ENCODE measurements at regions not wholly inside any gene's neighbourhood (a gene's known extent, or its start where the extent isn't known, plus 50 kb on each side); places are given as distances from the start of the nearest gene placed in this dataset.

DNA sequence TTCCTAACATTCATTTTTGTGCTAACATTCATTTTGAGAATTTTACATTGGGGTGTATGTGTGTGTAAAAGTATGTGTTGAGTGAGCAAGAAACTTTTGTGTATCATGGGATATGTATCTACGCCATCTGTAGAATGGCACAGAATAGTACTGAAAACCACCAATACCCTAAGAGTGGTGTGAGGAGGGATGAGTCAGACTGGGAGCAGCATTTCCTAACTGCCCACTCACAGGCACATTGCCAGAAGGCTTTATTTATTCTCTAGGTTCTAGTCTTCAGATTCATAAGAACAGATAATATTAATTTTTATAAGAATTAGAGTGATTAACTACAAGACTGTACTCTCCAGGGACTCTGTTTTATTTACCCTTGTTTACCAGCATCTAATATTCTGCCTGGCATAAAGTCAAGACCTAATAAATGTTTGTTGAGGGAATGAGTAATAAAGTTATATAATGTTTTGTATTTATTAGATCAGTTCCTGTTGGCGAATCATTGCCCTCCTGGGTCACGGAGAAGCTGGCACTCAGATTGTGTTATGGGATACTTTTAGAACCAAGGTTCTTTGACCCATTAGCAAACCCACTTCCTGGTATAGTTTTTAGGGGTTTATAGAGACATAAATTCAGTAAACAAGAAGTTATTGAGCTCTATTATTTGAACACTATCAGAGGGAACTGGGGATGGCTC, 159.1 kb upstream of the PPP2R2B start:
- WGBS: 93% methylated on average over 2 of the region's 3 CpGs
- no peaks in the 10 kb centered on the region for H3K36me3 ChIP-seq (ENCODE audit: insufficient read depth, low read length)
- H3K9ac ChIP-seq (ENCODE audit: low read depth, low read length): no peak overlapping the region
- H3K4me3 ChIP-seq (ENCODE audit: low read length): no peak overlapping the region
- no peak overlapping the region for H3K27ac ChIP-seq (ENCODE audit: low read depth, low read length)
- H3K9me3 ChIP-seq (ENCODE audit: insufficient read depth, low read depth, low read length): no peaks in the 10 kb centered on the region
- 0 out of 2 replicates have a peak, but pooled peaks cover 3% of the 10 kb centered on the region for H3K4me1 ChIP-seq (ENCODE audit: insufficient read depth, low read length)
- H3K27me3 ChIP-seq (ENCODE audit: insufficient read depth, low read length): no peaks in the 10 kb centered on the region

DNA sequence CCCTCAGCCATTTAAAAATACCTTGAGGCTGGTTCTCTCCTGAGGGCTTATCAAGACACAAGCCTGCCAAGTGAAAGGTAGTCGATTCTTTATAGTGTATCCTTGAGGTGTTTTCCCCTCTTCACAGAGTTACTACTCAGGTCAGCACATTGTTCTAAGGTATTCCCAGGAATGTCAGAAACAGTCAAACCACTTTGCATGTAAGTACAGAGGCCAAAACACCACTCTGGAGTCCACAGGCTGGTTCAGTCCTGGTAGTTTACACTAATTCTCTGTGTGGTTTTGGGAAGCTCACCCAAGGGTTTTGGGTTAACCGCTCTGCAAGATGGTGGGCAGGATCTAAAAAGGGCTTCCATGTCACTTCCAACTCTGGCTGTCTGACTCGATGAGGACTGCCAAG, 162.3 kb upstream of the PPP2R2B start:
- WGBS: 81% methylated on average over 3 of the region's 3 CpGs
- H3K9me3 ChIP-seq (ENCODE audit: insufficient read depth, low read depth, low read length): no peaks in the 10 kb centered on the region
- no peaks in the 10 kb centered on the region for H3K36me3 ChIP-seq (ENCODE audit: insufficient read depth, low read length)
- H3K27me3 ChIP-seq (ENCODE audit: insufficient read depth, low read length): no peaks in the 10 kb centered on the region
- no peak overlapping the region for H3K4me3 ChIP-seq (ENCODE audit: low read length)
- H3K9ac ChIP-seq (ENCODE audit: low read depth, low read length): no peak overlapping the region
- peaks cover 5% of the 10 kb centered on the region for H3K4me1 ChIP-seq (ENCODE audit: insufficient read depth, low read length)
- peak overlapping the region; percentile 39; the same call in 1 of the 2 replicates for H3K27ac ChIP-seq (ENCODE audit: low read depth, low read length)

DNA sequence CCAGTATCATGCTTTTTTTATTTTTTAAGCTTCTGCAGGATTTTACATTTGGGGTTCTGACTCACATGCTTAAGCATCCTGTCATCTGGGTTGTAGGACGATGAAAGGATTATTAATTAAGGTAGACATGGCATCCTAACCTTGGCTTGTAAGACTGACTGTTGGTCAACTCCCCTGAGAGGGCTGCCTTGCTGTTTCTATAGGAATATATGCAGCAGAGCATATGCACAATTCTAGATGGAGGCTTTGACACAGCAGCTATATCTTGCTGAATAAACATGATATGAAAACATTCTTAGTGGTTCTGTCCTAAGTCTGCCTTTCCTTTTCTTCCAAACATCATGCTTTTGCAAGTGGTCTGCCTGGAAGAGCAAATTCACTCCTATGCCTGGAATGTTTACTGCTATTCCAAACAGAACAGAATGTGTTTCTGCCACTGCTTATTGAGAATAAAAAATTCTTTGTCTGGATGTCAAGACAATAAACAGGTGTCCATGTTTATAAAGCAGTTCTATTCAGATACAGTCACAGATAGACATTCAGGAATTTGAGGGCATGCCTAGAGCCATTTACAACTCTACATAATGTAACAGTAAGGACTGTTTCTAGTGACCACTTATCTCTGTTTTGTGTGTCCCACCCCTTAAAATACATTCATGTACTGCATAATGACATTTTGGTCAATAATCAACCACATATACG, 166.2 kb upstream of the PPP2R2B start:
- H3K9me3 ChIP-seq (ENCODE audit: insufficient read depth, low read depth, low read length): no peaks in the 10 kb centered on the region
- no peaks in the 10 kb centered on the region for H3K36me3 ChIP-seq (ENCODE audit: insufficient read depth, low read length)
- H3K27me3 ChIP-seq (ENCODE audit: insufficient read depth, low read length): no peaks in the 10 kb centered on the region
- 85% methylated on average over 1 of the region's 2 CpGs for WGBS
- no peak overlapping the region for H3K9ac ChIP-seq (ENCODE audit: low read depth, low read length)
- H3K4me3 ChIP-seq (ENCODE audit: low read length): no peak overlapping the region
- no peak overlapping the region for H3K27ac ChIP-seq (ENCODE audit: low read depth, low read length)
- H3K4me1 ChIP-seq (ENCODE audit: insufficient read depth, low read length): peaks cover 8% of the 10 kb centered on the region

DNA sequence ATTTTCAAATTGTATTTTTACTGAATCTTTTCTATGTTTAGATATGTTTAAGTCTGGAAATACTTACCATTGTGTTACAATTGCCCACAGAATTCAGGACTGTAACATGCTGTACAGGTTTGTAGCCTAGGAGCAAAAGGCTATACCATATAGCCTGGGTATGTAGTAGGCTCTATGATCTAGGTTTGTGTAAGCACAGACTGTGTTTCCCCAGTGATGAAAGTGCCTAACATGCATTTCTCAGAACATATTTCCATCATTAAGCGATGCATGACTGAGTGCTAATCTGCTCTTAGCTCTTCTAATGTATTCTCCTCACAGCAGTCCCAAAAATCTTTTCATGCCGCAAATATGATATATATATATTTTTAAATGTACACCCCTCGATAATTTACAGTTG, 166.7 kb upstream of the PPP2R2B start:
- 96% methylated on average over 2 of the region's 3 CpGs for WGBS
- Histone ChIP-seq H3K9me3 (ENCODE audit: insufficient read depth, low read depth, low read length) (no peaks in the 10 kb centered on the region), H3K9ac (ENCODE audit: low read depth, low read length) (no peak overlapping the region), H3K4me3 (ENCODE audit: low read length) (no peak overlapping the region), H3K4me1 (ENCODE audit: insufficient read depth, low read length) (peaks cover 8% of the 10 kb centered on the region), H3K36me3 (ENCODE audit: insufficient read depth, low read length) (no peaks in the 10 kb centered on the region), H3K27me3 (ENCODE audit: insufficient read depth, low read length) (no peaks in the 10 kb centered on the region), H3K27ac (ENCODE audit: low read depth, low read length) (no peak overlapping the region)

DNA sequence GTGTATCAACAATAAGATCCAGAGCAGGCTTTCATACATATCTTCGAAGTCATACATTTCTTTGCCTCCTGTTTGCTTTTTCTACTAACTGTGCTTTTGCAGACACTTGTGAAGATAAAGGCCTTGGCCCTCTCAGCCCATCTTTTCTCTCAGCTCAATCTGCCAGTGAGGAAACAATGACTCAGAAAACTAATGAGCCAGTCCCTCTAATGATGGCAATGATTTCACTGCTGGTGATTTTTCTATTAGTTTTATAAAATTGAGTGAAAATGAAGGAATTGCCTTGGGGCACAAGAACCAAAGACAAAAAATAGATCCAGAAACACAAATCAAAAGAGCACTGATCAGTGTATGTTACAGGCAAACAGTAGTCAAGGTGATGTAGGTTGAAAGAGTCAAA, 167.7 kb upstream of the PPP2R2B start:
- Histone ChIP-seq H3K9ac (ENCODE audit: low read depth, low read length) (no peak overlapping the region), H3K36me3 (ENCODE audit: insufficient read depth, low read length) (no peaks in the 10 kb centered on the region), H3K27ac (ENCODE audit: low read depth, low read length) (no peak overlapping the region), H3K27me3 (ENCODE audit: insufficient read depth, low read length) (no peaks in the 10 kb centered on the region), H3K4me1 (ENCODE audit: insufficient read depth, low read length) (peaks cover 5% of the 10 kb centered on the region), H3K4me3 (ENCODE audit: low read length) (no peak overlapping the region), H3K9me3 (ENCODE audit: insufficient read depth, low read depth, low read length) (no peaks in the 10 kb centered on the region)
- 88% methylated on average over 1 of the region's 1 CpG for WGBS

DNA sequence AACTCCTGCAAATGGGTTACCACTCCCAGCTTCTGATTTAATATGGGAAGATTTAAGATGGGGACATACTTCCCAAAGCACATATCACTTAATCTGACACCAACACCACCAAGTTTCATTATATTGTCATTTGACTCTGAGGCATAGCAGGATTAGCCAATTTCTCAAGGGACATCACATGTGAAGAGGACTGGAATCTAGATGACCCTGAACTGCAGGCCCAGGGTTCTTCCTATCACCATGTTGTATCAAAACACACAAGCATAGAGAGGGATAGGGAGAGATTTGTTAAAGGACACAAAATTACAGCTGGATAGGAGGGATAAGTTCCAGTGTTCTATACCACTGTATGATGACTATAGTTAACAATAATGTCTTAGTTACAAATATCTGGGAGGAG, 168.3 kb upstream of the PPP2R2B start:
- no peak overlapping the region for H3K9ac ChIP-seq (ENCODE audit: low read depth, low read length)

DNA sequence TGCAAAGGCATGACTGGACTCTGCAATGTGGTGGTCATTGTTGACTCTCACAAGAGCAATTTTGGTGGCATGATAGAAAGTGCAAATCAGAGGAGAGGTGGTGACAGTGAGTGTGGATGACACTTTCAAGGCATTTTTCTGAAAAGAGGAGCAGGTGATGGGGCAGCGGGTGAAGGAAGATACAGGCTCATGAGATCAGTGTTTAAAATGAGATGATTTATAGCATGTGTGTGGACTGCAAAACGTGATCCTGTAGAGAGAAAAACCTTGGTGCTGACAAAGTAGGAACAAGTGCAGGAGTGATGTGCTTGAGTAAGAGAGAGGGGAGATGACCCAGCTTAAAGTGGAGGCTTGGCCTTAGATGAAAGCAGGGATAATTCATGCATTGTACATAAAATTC, 171.2 kb upstream of the PPP2R2B start:
- H3K9me3 ChIP-seq (ENCODE audit: insufficient read depth, low read depth, low read length): no peaks in the 10 kb centered on the region
- H3K27ac ChIP-seq (ENCODE audit: low read depth, low read length): no peak overlapping the region
- no peak overlapping the region for H3K9ac ChIP-seq (ENCODE audit: low read depth, low read length)
- no peaks in the 10 kb centered on the region for H3K27me3 ChIP-seq (ENCODE audit: insufficient read depth, low read length)
- no peaks in the 10 kb centered on the region for H3K36me3 ChIP-seq (ENCODE audit: insufficient read depth, low read length)
- peaks cover 5% of the 10 kb centered on the region for H3K4me1 ChIP-seq (ENCODE audit: insufficient read depth, low read length)
- 89% methylated on average over 2 of the region's 2 CpGs for WGBS
- H3K4me3 ChIP-seq (ENCODE audit: low read length): no peak overlapping the region

More for the DNA sequence above, 168.3 kb upstream of the PPP2R2B start:
- Histone ChIP-seq H3K4me1 (ENCODE audit: insufficient read depth, low read length) (peaks cover 5% of the 10 kb centered on the region), H3K9me3 (ENCODE audit: insufficient read depth, low read depth, low read length) (no peaks in the 10 kb centered on the region), H3K4me3 (ENCODE audit: low read length) (no peak overlapping the region), H3K36me3 (ENCODE audit: insufficient read depth, low read length) (no peaks in the 10 kb centered on the region), H3K27me3 (ENCODE audit: insufficient read depth, low read length) (no peaks in the 10 kb centered on the region), H3K27ac (ENCODE audit: low read depth, low read length) (no peak overlapping the region)

DNA sequence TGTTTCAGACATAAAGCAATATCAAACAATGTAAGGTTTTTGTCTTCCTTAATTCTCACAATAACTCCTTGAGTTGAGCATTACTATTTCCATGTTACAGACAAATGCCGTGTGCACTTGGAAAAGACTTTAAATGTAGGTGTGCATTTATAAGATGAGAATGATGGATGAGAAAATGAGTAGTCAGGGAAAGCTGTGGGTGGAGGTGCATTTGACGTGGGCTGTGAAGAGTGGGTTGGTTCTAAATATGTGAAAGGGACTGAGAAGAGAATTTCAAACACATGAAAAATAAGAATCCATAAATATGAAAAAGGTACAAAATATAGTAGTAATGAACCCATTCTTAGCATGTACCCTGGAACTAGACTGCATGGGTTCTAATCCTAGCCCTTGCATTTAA, 171.6 kb upstream of the PPP2R2B start:
- Histone ChIP-seq H3K27me3 (ENCODE audit: insufficient read depth, low read length) (no peaks in the 10 kb centered on the region), H3K9ac (ENCODE audit: low read depth, low read length) (no peak overlapping the region), H3K36me3 (ENCODE audit: insufficient read depth, low read length) (no peaks in the 10 kb centered on the region), H3K4me3 (ENCODE audit: low read length) (no peak overlapping the region), H3K9me3 (ENCODE audit: insufficient read depth, low read depth, low read length) (no peaks in the 10 kb centered on the region), H3K4me1 (ENCODE audit: insufficient read depth, low read length) (peaks cover 5% of the 10 kb centered on the region), H3K27ac (ENCODE audit: low read depth, low read length) (no peak overlapping the region)
- 61% methylated on average over 2 of the region's 2 CpGs for WGBS

DNA sequence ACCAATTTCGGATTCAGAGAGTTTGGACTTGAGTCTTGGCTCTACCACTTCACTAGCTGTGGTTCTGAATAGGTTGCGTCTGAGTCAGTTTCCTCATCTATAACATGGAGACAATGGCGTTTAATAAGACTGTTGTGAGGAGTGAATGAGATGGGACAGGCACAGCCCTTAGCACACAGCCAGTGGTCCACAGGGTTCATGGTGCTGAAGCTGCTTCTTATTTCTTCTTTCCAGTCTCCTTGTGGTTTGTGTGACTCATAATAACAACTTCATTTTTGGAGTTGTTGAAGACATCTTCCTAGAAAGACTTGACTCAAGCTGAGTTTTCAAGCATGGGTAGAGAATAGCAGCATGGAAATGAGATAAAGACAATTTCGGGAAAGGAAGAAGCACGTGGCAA, 172.6 kb upstream of the PPP2R2B start:
- peaks cover 3% of the 10 kb centered on the region; the same call in 1 of the 2 replicates for H3K4me1 ChIP-seq (ENCODE audit: insufficient read depth, low read length)
- H3K27me3 ChIP-seq (ENCODE audit: insufficient read depth, low read length): no peaks in the 10 kb centered on the region
- H3K4me3 ChIP-seq (ENCODE audit: low read length): no peak overlapping the region
- H3K9me3 ChIP-seq (ENCODE audit: insufficient read depth, low read depth, low read length): no peaks in the 10 kb centered on the region
- 87% methylated on average over 5 of the region's 5 CpGs for WGBS
- H3K9ac ChIP-seq (ENCODE audit: low read depth, low read length): no peak overlapping the region
- H3K27ac ChIP-seq (ENCODE audit: low read depth, low read length): no peak overlapping the region
- no peaks in the 10 kb centered on the region for H3K36me3 ChIP-seq (ENCODE audit: insufficient read depth, low read length)

DNA sequence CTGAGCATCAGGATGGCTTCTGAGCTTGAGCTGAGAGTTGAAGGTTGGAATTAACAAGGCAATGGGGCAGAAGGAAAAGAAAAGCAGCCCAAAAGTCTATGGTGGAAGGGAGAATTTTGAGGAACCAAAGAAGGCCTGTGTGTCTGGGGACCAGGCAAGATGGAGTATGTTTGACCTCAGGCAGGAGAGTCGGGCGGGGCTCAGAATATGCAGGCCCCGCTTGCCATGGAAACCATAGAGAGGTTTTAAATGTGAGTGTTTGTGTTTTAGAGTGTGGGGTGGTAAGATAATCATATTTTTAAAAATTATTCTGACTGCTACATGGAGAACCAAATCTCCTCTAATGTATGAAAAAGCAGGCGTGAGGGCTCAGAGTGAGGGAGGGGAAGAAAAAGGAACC, 174.0 kb upstream of the PPP2R2B start:
- H3K27me3 ChIP-seq (ENCODE audit: insufficient read depth, low read length): no peaks in the 10 kb centered on the region
- no peak overlapping the region for H3K9ac ChIP-seq (ENCODE audit: low read depth, low read length)
- H3K36me3 ChIP-seq (ENCODE audit: insufficient read depth, low read length): no peaks in the 10 kb centered on the region
- no peak overlapping the region for H3K27ac ChIP-seq (ENCODE audit: low read depth, low read length)
- no peak overlapping the region for H3K4me3 ChIP-seq (ENCODE audit: low read length)
- no peaks in the 10 kb centered on the region for H3K9me3 ChIP-seq (ENCODE audit: insufficient read depth, low read depth, low read length)
- peaks cover 4% of the 10 kb centered on the region; the same call in 1 of the 2 replicates for H3K4me1 ChIP-seq (ENCODE audit: insufficient read depth, low read length)
- 88% methylated on average over 3 of the region's 4 CpGs for WGBS

DNA sequence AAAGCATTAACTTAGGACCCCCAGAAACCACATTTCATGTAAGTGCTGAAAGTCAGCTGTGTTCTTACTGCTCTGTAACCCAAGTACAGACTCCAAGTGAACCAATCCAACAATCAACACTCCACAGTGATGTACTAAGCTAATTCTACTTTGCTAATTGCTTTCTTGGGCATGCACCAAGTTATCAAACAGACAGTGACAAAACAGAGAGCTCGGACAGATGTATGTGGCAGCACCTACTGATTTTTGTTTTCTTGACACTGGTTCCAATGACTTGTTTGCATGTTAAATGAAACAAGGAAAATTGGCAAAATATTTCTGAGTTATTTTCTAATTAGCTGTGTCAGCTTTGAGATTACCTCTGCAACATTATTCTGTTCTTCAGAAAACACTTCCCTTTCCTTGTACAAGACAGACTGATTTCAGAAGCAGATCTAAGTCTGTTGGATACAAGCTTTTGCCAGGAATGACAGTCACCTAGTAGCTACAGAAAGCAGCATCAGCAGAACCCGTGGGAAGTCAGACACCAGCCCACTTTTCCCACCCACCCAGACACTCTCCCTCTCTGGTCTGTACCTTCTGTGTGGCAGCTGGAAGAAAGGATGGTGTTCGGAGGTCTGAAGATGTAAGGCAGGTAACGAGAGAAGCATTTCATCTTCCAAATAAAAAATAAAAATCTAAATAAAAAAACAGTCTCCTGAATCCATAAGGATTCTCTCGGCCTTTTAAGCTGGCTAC, 176.7 kb upstream of the PPP2R2B start:
- H3K4me3 ChIP-seq (ENCODE audit: low read length): no peak overlapping the region
- no peak overlapping the region for H3K27ac ChIP-seq (ENCODE audit: low read depth, low read length)
- WGBS: 87% methylated on average over 3 of the region's 5 CpGs
- H3K9me3 ChIP-seq (ENCODE audit: insufficient read depth, low read depth, low read length): no peaks in the 10 kb centered on the region
- H3K9ac ChIP-seq (ENCODE audit: low read depth, low read length): no peak overlapping the region
- H3K4me1 ChIP-seq (ENCODE audit: insufficient read depth, low read length): peaks cover 4% of the 10 kb centered on the region; the same call in 1 of the 2 replicates
- no peaks in the 10 kb centered on the region for H3K36me3 ChIP-seq (ENCODE audit: insufficient read depth, low read length)
- no peaks in the 10 kb centered on the region for H3K27me3 ChIP-seq (ENCODE audit: insufficient read depth, low read length)
